K562 (cell line): ENCODE measurements at regions not wholly inside any gene's neighbourhood (a gene's known extent, or its start where the extent isn't known, plus 50 kb on each side); places are given as distances from the start of the nearest gene placed in this dataset.
A peak's percentile ranks its signal among the peaks of the same experiment; 100 is the strongest.
"Not testable (repeated sequence)": the region's sequence is repeated elsewhere in the genome, so short reads cannot be mapped to it uniquely, and the experiment has no call there.

Experiments
- ATAC-seq: fragments of 200-7000 bp; cut with Tn5 transposase; 3 replicates; pipeline ENCODE4 v1.9.1; 2020; ENCODE audit warnings: moderate library complexity
- BruUV-seq: library from RNA; stranded (reverse); fragments of 400-500 nt; replicated peaks from 2 replicates; lab custom pipeline; 2021; lab: Mats Ljungman, UMichigan
- CTCF ChIA-PET: fragments of 300-600 bp; formaldehyde crosslinking; extraction: SDS; loops from one replicate; lab custom pipeline; 2021; ENCODE audit warnings: low intra/inter-chr PET ratio; lab: Yijun Ruan, JAX
- POLR2A ChIA-PET: fragments of 300-600, 350-650 bp; sonication (Branson Sonifier 250); formaldehyde crosslinking; extraction: SDS; loops from one replicate; lab custom pipeline; 2021; ENCODE audit warnings: antibody characterized with exemption, inconsistent platforms; lab: Yijun Ruan, JAX
- DNase-seq, 4 experiments: peaks; one replicate each; pipeline versions ENCODE4 v3.0.0 to v3.0.0-alpha.2; 2011 to 2018; ENCODE audit warnings: low spot score in 3 of 4, mixed read lengths in 3 of 4; ENCODE audit errors: extremely low read depth in 1 of 4
- FAIRE-seq: peaks from 2 replicates; lab custom pipeline; 2011; peaks lifted over from hg19 to GRCh38; lab: Jason Lieb, UNC
- H2AFZ ChIP-seq: 2 replicates; pipeline ENCODE4 v1.6.0; 2011; ENCODE audit warnings: low read depth, low read length, control low read depth, inconsistent platforms
- H3K27ac ChIP-seq: fragments of 200-600 bp; 3 replicates; pipeline ENCODE4 v1.8.0; 2011; ENCODE audit warnings: low read depth, mild to moderate bottlenecking, control low read depth, inconsistent platforms, low read length, moderate library complexity, mixed read lengths; ENCODE audit errors: extremely low read depth
- H3K27me3 ChIP-seq, 2 experiments: fragments of 300-600 bp in 1 of 2; 2 replicates in 1 of 2; 3 replicates in 1 of 2; pipeline versions ENCODE4 v1.6.0 to v1.8.0; 2011; ENCODE audit warnings: inconsistent platforms in 2 of 2, low read length in 2 of 2, mild to moderate bottlenecking in 1 of 2, mixed read lengths in 1 of 2, moderate library complexity in 1 of 2; ENCODE audit not compliant: control insufficient read depth in 2 of 2, insufficient read depth in 2 of 2
- H3K36me3 ChIP-seq: fragments of 300-600 bp; 3 replicates; pipeline ENCODE4 v1.8.0; 2011; ENCODE audit warnings: mild to moderate bottlenecking, low read length, inconsistent platforms; ENCODE audit not compliant: control insufficient read depth, insufficient read depth
- H3K4me1 ChIP-seq, 2 experiments: fragments of 200-600 bp in 1 of 2; replicated peaks in 1 of 2; 2 replicates in 1 of 2; 3 replicates in 1 of 2; pipeline versions ENCODE4 v1.5.1 to v1.8.0; 2011; ENCODE audit warnings: inconsistent platforms in 2 of 2, low read length in 2 of 2, mild to moderate bottlenecking in 1 of 2, mixed read lengths in 1 of 2, moderate library complexity in 1 of 2; ENCODE audit not compliant: control insufficient read depth in 2 of 2, insufficient read depth in 2 of 2
- H3K4me2 ChIP-seq: 2 replicates; pipeline ENCODE4 v1.6.1; 2011; ENCODE audit warnings: low read length, control low read depth, inconsistent platforms, mixed read lengths; ENCODE audit not compliant: insufficient read depth
- H3K4me3 ChIP-seq: fragments of 200-600 bp; sonication (generic), shearing (Covaris generic); 2 replicates; pipeline ENCODE4 v1.5.1; 2016; ENCODE audit warnings: control low read depth, inconsistent platforms
- H3K79me2 ChIP-seq: fragments of 200-600 bp; 3 replicates; pipeline ENCODE4 v1.8.0; 2011; ENCODE audit warnings: low read length, inconsistent platforms; ENCODE audit not compliant: control insufficient read depth, insufficient read depth
- H3K9ac ChIP-seq, 2 experiments: 2 replicates each; pipeline versions ENCODE4 v1.6.0 to v1.6.1; 2011; ENCODE audit warnings: low read depth in 2 of 2, low read length in 2 of 2, control low read depth in 1 of 2, inconsistent platforms in 1 of 2, mild to moderate bottlenecking in 1 of 2, mixed read lengths in 1 of 2; ENCODE audit not compliant: insufficient read depth in 1 of 2
- H3K9me1 ChIP-seq: one replicate; pipeline ENCODE4 v1.6.0; 2011; ENCODE audit warnings: inconsistent platforms, mild to moderate bottlenecking, low read length, moderate library complexity; ENCODE audit not compliant: control insufficient read depth, insufficient read depth
- H3K9me3 ChIP-seq: replicated peaks from 2 replicates; pipeline ENCODE4 v1.5.1; 2011; ENCODE audit warnings: low read depth, low read length, inconsistent platforms; ENCODE audit not compliant: control insufficient read depth, insufficient read depth
- H4K20me1 ChIP-seq: replicated peaks from 2 replicates; pipeline ENCODE4 v1.6.1; 2011; ENCODE audit warnings: low read length, inconsistent platforms, mixed read lengths; ENCODE audit not compliant: control insufficient read depth, insufficient read depth
- ARID1B ChIP-seq: fragments of 450-650 bp; IDR thresholded peaks from 2 replicates; pipeline ENCODE4 v1.6.1; 2016; ENCODE audit warnings: antibody characterized with exemption, mild to moderate bottlenecking, inconsistent platforms
- CBFA2T2 ChIP-seq: fragments of 450-650 bp; conservative IDR thresholded peaks from 2 replicates; pipeline ENCODE4 v1.6.1; 2017; ENCODE audit warnings: mild to moderate bottlenecking
- CBFA2T3 ChIP-seq: fragments of 450-650 bp; IDR thresholded peaks from 2 replicates; pipeline ENCODE4 v1.6.1; 2017
- HMBOX1 ChIP-seq: sonication (generic); IDR thresholded peaks from 2 replicates; pipeline ENCODE4 v1.6.1; 2016
- KDM1A ChIP-seq, 2 experiments: fragments of 450-650 bp; IDR thresholded peaks; 2 replicates each; pipeline ENCODE4 v1.6.1; 2016; ENCODE audit warnings: mild to moderate bottlenecking in 2 of 2
- NR2C1 ChIP-seq, 2 experiments: fragments of 450-650 bp; IDR thresholded peaks; 2 replicates each; pipeline ENCODE4 v1.6.1; 2017; ENCODE audit warnings: mild to moderate bottlenecking in 2 of 2, antibody characterized with exemption in 1 of 2, inconsistent platforms in 1 of 2, missing compliant biosample characterization in 1 of 2, missing genetic modification characterization in 1 of 2
- NR2C2 ChIP-seq, 2 experiments: fragments of 200-800 bp in 1 of 2; sonication (Bioruptor generic) in 1 of 2; sonication (generic) in 1 of 2; formaldehyde crosslinking in 1 of 2; IDR thresholded peaks; 2 replicates each; pipeline versions ENCODE4 v1.6.1 to v1.8.0; 2016 to 2022; ENCODE audit warnings: mild to moderate bottlenecking in 1 of 2, missing compliant biosample characterization in 1 of 2, missing genetic modification characterization in 1 of 2, missing genetic modification reagents in 1 of 2
- SOX6 ChIP-seq: fragments of 450-650 bp; IDR thresholded peaks from 2 replicates; pipeline ENCODE4 v1.6.1; 2014; ENCODE audit warnings: mild to moderate bottlenecking
- TAL1 ChIP-seq: fragments of 450-650 bp; IDR thresholded peaks from 2 replicates; pipeline ENCODE4 v1.6.1; 2016; ENCODE audit warnings: mild to moderate bottlenecking
- TCF3 ChIP-seq: sonication (generic); formaldehyde crosslinking; IDR thresholded peaks from 2 replicates; pipeline ENCODE4 v1.4.0; 2020; ENCODE audit warnings: mild to moderate bottlenecking, missing genetic modification reagents
- WGBS: fragments of 100-300 bp; shearing (Covaris generic); methylation state at CpG from one replicate; pipeline ENCODE4 v1.1.6; 2016; ENCODE audit warnings: low coverage, mixed read lengths; ENCODE audit not compliant: insufficient coverage; ENCODE audit errors: missing lambda C conversion rate; 5-methylcytosine and 5-hydroxymethylcytosine counted together
- in situ Hi-C: fragments of 300-500 bp; cut with MboI; formaldehyde crosslinking; loops from 4 replicates; pipeline ENCODE4 v1.15.0; 2018; ENCODE audit warnings: inconsistent platforms, mixed read lengths
- intact Hi-C: fragments of 100-400 bp; cut with micrococcal nuclease; formaldehyde crosslinking; loops from 2 replicates; pipeline ENCODE4 v1.14.2; 2022

GRCh38 chr5:142236673-142237290, 88.0 kb downstream of the SPRY4 start:
- CTCF ChIA-PET, FAIRE-seq, DNase-seq: not testable (repeated sequence)

More at GRCh38 chr5:142236673-142237290, 88.0 kb downstream of the SPRY4 start:
- ATAC-seq; H3K36me3 ChIP-seq; H3K79me2 ChIP-seq; H3K27ac ChIP-seq; H3K9ac ChIP-seq; H3K4me2 ChIP-seq; H3K9me3 ChIP-seq; BruUV-seq; H3K9me1 ChIP-seq; intact Hi-C loops; TF ChIP-seq NR2C2 (CRISPR knock-in tag; IDR thresholded peaks at IDR 0.05); NR2C1 (IDR thresholded peaks at IDR 0.05): not testable (repeated sequence)
- 14% methylated on average over 10 of the region's 10 CpGs for WGBS
- TF ChIP-seq HMBOX1 (0 out of 2 replicates have a peak, but pooled peaks have one; percentile 25), NR2C2 (tag; IDR thresholded peaks at IDR 0.05) (peak; percentile 44), CBFA2T3 (peak; percentile 71), CBFA2T2 (peak; percentile 53), TCF3 (CRISPR knock-in tag) (peak; percentile 38), KDM1A (IDR thresholded peaks at IDR 0.05) (peak; percentile 46 to 61; a peak in 2 of 4 replicates), ARID1B (peak; percentile 52; the same call in 1 of the 2 replicates), NR2C1 (tag; IDR thresholded peaks at IDR 0.05) (peak; percentile 71), SOX6 (peak; percentile 71; the same call in 1 of the 2 replicates), TAL1 (peak; percentile 63)
- TF ChIP-seq, all 486 proteins: peak for 10; not testable (repeated sequence) for 476
- H3K4me3 ChIP-seq, H2AFZ ChIP-seq, in situ Hi-C loops, H3K4me1 ChIP-seq, H4K20me1 ChIP-seq: not testable (repeated sequence)
- H3K27me3 ChIP-seq: peaks cover 6 to 17% of the 10 kb centered on the region in 2 experiments; a peak in 4 of 5 replicates
- POLR2A ChIA-PET: interaction anchor here (0.7 to 1.0 kb wide), 2 partner anchors 12 to 50 kb away, joined by 3 to 4 read pairs; no protein-coding TSS in a partner anchor
